HUES6 (cell line): ENCODE measurements at regions not wholly inside any gene's neighbourhood (a gene's known extent, or its start where the extent isn't known, plus 50 kb on each side); places are given as distances from the start of the nearest gene placed in this dataset.

Source experiments
- H3K27ac ChIP-seq: 2 replicates; pipeline ENCODE4 v1.7.0; 2013; ENCODE audit warnings: low read depth, mild to moderate bottlenecking, low read length, inconsistent platforms
- H3K27me3 ChIP-seq: 2 replicates; pipeline ENCODE4 v1.6.1; 2013; ENCODE audit warnings: low read length; ENCODE audit not compliant: control insufficient read depth, insufficient read depth
- H3K36me3 ChIP-seq: 2 replicates; pipeline ENCODE4 v1.6.1; 2013; ENCODE audit warnings: low read length; ENCODE audit not compliant: control insufficient read depth, insufficient read depth
- H3K4me1 ChIP-seq: 2 replicates; pipeline ENCODE4 v1.6.1; 2013; ENCODE audit warnings: low read length; ENCODE audit not compliant: control insufficient read depth, insufficient read depth
- H3K4me3 ChIP-seq: 2 replicates; pipeline ENCODE4 v1.5.1; 2013; ENCODE audit warnings: low read depth, low read length
- H3K9ac ChIP-seq: one replicate; pipeline ENCODE4 v1.6.1; 2013; ENCODE audit warnings: mild to moderate bottlenecking, low read length
- H3K9me3 ChIP-seq: 2 replicates; pipeline ENCODE4 v1.6.1; 2013; ENCODE audit warnings: low read depth, low read length; ENCODE audit not compliant: control insufficient read depth, insufficient read depth

DNA sequence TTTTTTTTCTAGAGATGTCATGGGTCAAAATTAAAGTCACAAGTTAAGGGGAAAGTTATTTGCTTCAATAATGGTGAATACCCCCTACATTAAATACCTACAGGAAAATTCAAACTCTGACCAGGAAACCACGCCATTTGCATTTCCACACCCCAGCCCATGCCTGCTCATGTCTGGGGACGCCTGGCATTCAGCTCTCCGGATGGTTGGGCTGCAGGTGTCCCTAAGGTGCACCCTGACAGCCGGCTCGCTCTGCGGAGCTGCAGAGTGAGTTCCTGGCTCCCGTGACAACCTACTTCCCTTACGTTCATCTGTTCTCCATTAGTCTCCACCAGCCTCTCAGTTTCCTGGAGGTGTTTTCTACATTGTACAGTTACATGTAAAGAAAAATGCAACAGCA lies 122.7 kb upstream of the RIOK3 start:
- Histone ChIP-seq H3K9ac (no peak overlapping the region), H3K4me1 (peaks cover 10% of the 10 kb centered on the region), H3K27me3 (no peaks in the 10 kb centered on the region), H3K4me3 (no peak overlapping the region), H3K36me3 (no peaks in the 10 kb centered on the region; the same call in 1 of the 2 replicates), H3K9me3 (no peaks in the 10 kb centered on the region), H3K27ac (no peak overlapping the region)

DNA sequence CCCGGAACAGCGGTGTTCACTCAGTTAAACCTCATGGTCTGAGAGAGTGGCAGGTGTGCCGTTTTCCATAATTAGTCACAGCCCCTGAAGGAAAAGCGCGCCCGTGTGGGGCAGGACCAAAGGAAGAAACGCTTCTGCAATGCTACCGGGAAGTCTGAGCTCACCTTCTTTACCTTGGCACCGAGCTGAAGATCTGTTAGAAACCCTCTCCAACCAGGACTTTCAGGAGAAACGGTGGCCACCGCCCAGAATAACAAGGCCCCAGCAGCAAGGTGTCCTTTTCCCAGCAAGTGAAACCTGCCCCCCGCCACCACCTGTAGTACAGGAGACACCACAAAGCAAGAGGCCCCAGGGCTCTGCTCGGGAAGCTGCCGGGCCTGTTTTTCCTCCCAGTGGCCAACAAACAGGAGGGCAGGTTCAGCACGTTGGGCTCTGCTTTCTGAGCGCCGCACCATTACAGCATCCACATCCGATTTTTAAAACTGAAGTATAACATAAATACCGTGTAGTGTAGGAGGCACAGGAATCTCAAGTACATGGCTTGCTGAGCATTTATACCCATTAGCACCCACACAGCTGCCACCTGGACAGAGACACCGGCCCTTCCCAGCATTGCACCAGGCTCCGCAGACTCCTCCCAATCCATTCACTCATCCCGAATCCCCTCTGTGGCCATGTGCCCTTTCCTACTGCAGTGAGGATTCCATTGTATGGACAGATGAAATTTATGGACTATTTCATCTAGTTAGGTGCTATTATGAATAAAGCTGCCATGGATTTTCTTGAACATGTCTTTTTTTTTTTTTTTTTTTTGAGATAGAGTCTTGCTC lies 121.8 kb upstream of the RIOK3 start:
- H3K36me3 ChIP-seq, result no peaks in the 10 kb centered on the region; the same call in 1 of the 2 replicates
- H3K4me3 ChIP-seq, result no peak overlapping the region
- H3K27me3 ChIP-seq, result no peaks in the 10 kb centered on the region
- H3K9ac ChIP-seq, result peak overlapping the region; percentile 38
- H3K4me1 ChIP-seq, result peaks cover 10% of the 10 kb centered on the region
- H3K9me3 ChIP-seq, result no peaks in the 10 kb centered on the region
- H3K27ac ChIP-seq, result no peak overlapping the region

DNA sequence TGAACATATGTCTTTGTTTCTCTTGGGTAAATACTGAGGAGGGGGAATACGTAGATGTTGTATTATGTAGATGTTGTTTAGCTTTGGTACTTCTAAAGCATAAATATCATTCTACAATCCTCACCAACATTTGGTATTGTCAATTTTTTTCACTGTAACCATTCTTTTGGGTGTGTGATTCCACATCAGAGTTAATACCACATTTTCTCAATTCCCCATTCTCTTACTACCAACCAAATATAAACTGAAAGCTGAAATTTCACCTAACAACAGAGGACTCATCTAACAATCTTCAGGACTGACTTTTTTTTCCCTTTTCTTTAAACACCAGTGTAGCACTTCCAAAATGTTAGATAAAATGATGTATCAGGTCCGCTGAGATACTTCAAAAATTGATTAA lies 120.7 kb upstream of the RIOK3 start:
- Histone ChIP-seq H3K36me3 (no peaks in the 10 kb centered on the region; the same call in 1 of the 2 replicates), H3K9me3 (no peaks in the 10 kb centered on the region), H3K4me1 (peaks cover 10% of the 10 kb centered on the region), H3K27me3 (no peaks in the 10 kb centered on the region), H3K27ac (no peak overlapping the region), H3K4me3 (no peak overlapping the region), H3K9ac (no peak overlapping the region)

DNA sequence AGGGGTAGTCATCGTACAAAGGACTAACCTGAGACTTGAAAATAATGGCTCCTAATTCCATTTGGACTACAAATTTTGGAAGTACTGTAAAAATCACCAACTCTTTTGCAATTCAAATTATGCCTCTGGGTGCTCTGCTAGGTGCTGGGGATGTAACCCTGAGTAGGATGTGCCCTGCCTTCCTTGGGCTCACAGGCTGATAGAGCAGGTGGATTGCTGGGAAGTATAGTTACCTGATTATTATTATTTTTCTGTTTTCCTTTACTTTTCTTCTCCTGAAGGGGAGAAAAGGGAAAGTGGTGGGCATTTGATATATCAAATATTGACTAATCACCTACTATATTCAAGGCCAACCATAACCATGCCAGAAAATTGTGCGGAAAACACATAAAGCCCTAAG lies 119.3 kb upstream of the RIOK3 start:
- Histone ChIP-seq H3K27ac (no peak overlapping the region), H3K4me3 (no peak overlapping the region), H3K36me3 (no peaks in the 10 kb centered on the region; the same call in 1 of the 2 replicates), H3K9ac (no peak overlapping the region), H3K4me1 (peaks cover 10% of the 10 kb centered on the region), H3K27me3 (no peaks in the 10 kb centered on the region), H3K9me3 (no peaks in the 10 kb centered on the region)

DNA sequence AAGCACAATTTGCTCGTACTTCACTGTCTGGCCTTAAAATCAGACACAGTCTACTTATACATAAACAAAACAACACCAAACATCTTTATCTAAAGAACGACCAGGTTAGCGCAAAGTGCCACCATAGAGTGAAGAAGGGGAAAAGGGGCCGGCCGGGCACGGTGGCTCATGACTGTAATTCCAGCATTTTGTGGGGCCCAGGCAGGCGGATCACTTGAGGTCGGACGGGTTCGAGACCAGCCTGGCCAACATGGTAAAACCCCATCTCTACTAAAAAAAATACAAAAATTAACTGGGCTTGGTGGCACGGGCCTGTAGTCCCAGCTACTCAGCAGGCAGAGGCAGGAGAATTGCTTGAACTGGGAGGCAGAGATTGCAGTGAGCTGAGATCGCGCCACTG lies 118.5 kb upstream of the RIOK3 start:
- H3K36me3 ChIP-seq, result no peaks in the 10 kb centered on the region; the same call in 1 of the 2 replicates
- no peak overlapping the region for H3K4me3 ChIP-seq
- H3K9ac ChIP-seq, result no peak overlapping the region
- peaks cover 10% of the 10 kb centered on the region for H3K4me1 ChIP-seq
- H3K27ac ChIP-seq, result no peak overlapping the region
- H3K9me3 ChIP-seq, result no peaks in the 10 kb centered on the region
- H3K27me3 ChIP-seq, result no peaks in the 10 kb centered on the region

DNA sequence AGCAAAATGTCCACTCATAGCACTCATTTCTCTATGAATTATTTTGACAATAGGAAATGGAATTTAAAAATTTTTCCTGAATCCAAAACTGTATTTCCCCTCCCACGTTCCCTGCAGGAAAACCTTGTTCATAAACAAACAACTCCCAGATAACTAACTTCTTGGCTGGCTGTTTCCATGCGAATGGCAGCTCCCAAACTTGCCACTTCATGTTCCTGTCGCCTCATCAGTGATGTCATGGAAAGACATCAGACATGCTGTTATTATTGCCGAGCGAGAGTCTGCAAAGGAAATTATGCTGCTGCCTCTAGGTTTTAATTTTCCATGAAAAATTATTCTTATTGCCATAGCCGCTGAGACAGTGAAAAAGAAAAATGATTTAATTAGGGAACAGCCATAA lies 117.0 kb upstream of the RIOK3 start:
- Histone ChIP-seq H3K4me3 (no peak overlapping the region), H3K27ac (no peak overlapping the region), H3K27me3 (no peaks in the 10 kb centered on the region), H3K9me3 (no peaks in the 10 kb centered on the region), H3K36me3 (no peaks in the 10 kb centered on the region), H3K9ac (no peak overlapping the region), H3K4me1 (peaks cover 5% of the 10 kb centered on the region)

DNA sequence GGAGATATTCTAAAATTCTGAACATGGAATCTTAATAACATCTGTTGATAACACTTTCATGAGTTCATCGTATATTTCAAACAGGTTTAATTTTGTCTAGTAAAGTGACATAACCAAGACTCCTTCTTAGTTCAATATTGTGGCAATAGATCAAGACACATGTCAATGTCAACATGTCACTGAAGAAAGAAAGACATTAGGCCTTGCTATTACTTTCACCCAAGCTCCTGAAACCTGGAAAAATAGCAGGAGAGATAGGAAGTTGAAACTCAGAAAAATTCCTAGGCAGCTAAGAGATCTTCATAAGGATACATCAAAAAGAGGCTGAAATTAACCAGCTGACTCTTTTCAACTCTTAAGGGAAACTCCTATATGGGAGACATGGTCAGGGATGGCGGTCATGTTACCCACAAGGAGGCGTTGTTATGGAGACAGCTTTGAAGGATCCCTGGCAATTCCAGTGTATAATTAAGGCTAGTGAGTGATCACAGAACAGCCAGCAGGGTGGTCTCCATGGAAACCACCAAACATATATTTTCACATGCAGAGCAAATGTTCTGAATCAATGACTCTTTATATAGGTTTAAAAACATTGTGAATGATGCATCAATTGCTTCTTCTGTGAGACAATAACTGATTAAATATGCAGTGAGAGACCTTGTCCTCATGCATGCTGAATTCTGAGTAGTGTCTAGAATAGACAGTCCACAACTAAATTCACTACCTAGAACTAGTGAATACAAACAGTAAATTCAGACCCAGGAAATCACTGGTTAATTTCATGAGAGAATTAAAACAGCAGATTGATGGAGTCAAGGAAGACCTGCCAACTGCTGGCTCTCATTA lies 115.3 kb upstream of the RIOK3 start:
- no peak overlapping the region for H3K9ac ChIP-seq
- no peaks in the 10 kb centered on the region for H3K27me3 ChIP-seq
- H3K4me1 ChIP-seq, result no peaks in the 10 kb centered on the region
- no peak overlapping the region for H3K27ac ChIP-seq
- H3K36me3 ChIP-seq, result no peaks in the 10 kb centered on the region
- no peak overlapping the region for H3K4me3 ChIP-seq
- H3K9me3 ChIP-seq, result no peaks in the 10 kb centered on the region

DNA sequence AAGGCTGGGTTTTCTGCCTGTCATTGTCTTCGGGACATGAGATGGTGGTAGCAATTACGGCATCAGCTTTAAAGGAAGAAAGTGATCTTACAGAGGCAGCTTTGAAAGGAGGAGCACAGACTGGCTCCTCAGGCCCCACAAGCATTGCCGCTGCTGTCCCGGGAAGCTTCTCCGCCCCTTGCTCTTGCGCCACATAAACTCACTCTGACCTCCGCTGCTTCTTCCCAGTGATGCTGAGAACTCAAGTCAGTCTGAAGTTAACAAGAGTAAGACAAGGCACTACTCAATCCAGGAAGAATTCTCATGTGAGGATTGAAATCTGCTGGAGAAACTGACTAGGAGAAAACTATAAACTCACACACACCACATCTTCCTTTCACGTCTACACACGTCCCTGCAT lies 112.4 kb upstream of the RIOK3 start:
- Histone ChIP-seq H3K27me3 (no peaks in the 10 kb centered on the region), H3K4me1 (no peaks in the 10 kb centered on the region), H3K36me3 (no peaks in the 10 kb centered on the region), H3K27ac (no peak overlapping the region), H3K9ac (no peak overlapping the region), H3K9me3 (no peaks in the 10 kb centered on the region), H3K4me3 (no peak overlapping the region)

DNA sequence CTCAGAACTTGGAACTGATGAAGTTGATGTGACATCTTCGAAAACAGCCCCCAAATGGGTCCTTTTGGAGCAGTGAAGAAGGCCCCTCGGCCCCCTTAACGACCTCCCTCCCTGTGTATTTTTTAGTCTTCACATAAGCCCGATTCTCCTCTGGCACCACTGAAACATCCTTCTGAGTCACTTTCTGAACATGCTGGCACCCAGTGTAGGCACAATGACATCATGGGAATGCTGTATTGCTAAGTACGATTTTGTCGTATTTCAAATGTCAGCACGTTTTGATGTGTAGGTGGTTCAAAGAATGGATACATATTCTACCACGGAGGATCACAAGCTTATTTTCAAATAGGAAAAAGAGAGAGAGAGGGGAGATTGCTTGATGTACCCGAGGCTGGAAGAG lies 111.7 kb upstream of the RIOK3 start:
- no peaks in the 10 kb centered on the region for H3K4me1 ChIP-seq
- no peaks in the 10 kb centered on the region for H3K27me3 ChIP-seq
- no peak overlapping the region for H3K4me3 ChIP-seq
- no peak overlapping the region for H3K27ac ChIP-seq
- no peaks in the 10 kb centered on the region for H3K36me3 ChIP-seq
- H3K9ac ChIP-seq, result no peak overlapping the region
- no peaks in the 10 kb centered on the region for H3K9me3 ChIP-seq

DNA sequence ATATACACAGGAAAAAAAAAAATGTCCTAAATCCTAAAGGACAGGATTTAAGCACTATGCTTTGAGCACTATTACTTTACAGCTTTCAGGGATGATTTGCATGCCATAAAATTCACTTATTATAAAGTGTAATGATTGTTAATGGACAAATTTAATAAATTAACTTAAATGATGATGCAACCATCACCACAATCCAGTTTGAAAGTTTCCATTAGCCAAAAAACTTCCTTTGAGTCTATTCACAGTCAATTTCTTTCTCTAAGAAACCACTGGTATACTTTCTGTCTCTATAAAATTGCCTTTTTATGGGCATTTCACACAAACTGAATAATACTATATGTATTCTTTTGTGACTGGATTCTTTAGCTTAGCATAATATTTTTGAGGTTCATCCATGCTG lies 111.1 kb upstream of the RIOK3 start:
- Histone ChIP-seq H3K4me3 (no peak overlapping the region), H3K4me1 (no peaks in the 10 kb centered on the region), H3K36me3 (no peaks in the 10 kb centered on the region), H3K27me3 (no peaks in the 10 kb centered on the region), H3K9me3 (no peaks in the 10 kb centered on the region), H3K9ac (no peak overlapping the region), H3K27ac (no peak overlapping the region)

DNA sequence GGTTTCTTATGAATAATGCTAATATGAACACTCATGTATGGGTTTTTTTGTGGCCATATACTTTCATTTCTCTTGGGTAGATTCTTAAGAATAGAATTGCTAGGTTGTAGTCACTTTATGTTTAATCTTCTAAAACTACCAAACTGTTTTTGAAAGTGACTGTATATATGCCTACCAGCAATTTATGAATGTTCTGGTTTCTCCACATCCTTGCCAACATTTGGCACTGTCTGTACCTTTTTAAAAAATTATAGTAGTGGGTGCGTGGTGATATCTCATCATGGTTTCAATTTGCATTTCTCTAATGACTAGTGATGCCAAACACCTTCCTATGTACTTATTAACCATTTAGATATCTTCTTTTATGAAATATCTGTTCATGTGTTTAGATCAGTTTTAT lies 110.6 kb upstream of the RIOK3 start:
- Histone ChIP-seq H3K27ac (no peak overlapping the region), H3K27me3 (no peaks in the 10 kb centered on the region), H3K4me3 (no peak overlapping the region), H3K4me1 (no peaks in the 10 kb centered on the region), H3K36me3 (no peaks in the 10 kb centered on the region), H3K9ac (no peak overlapping the region), H3K9me3 (no peaks in the 10 kb centered on the region)
